Epidermal melanocyte (primary cell): ENCODE measurements at regions not wholly inside any gene's neighbourhood (a gene's known extent, or its start where the extent isn't known, plus 50 kb on each side); places are given as distances from the start of the nearest gene placed in this dataset.
"Not testable (repeated sequence)": the region's sequence is repeated elsewhere in the genome, so short reads cannot be mapped to it uniquely, and the experiment has no call there.

Experiments used
- DNase-seq: peaks from one replicate; pipeline ENCODE4 v3.0.0; 2011; ENCODE audit warnings: low spot score; ENCODE audit not compliant: insufficient read length

DNA sequence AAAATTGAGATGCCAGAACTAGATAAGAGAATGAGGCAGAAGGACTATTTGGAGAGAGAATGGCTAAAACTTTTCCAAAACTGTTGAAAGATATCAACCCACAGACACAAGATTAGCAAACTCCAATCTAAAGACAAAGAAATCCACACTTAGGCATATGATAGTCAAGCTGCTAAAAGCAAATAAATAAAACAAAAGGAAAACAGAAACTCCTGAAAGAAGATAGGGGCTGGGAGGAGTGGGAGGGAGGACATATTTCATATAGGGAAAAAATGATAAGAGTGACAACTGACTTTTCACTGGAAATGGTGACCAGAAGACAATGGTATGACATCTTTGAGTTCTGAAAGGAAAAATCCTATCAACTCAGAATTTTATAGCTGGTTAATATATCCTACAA is 105.4 kb upstream of the ADO start:
- no peak for DNase-seq

DNA sequence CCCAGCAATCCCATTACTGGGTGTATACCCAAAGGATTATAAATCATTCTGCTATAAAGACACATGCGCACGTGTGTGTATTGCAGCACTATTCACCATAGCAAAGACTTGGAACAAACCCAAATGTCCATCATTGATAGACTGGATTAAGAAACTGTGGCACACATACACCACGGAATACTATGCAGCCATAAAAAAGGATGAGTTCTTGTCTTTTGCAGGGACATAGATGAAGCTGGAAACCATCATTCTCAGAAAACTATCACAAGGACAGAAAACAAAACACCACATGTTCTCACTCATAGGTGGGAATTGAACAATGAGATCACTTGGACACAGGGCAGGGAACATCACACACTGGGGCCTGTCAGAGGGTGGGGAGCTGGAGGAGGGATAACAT is 100.4 kb upstream of the ADO start:
- not testable (repeated sequence) for DNase-seq

DNA sequence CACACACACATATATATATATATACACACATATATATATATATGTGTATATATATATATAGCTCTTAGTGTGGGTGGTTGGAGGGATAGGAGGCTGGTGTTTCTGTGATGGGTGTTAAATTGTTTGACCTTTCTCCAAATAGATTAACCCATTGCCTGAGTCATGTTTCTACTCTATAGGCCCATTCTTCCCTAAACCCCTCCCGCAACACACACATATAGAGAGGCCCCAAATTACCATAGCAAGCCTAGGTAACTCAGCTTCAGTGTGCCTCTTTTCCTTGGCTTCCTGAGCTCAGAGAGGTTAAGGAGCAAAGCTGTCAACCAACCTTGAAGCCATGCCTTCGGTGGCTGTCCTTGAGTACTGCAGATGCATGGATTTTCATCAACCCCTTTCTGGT is 98.7 kb upstream of the ADO start:
- no peak for DNase-seq

DNA sequence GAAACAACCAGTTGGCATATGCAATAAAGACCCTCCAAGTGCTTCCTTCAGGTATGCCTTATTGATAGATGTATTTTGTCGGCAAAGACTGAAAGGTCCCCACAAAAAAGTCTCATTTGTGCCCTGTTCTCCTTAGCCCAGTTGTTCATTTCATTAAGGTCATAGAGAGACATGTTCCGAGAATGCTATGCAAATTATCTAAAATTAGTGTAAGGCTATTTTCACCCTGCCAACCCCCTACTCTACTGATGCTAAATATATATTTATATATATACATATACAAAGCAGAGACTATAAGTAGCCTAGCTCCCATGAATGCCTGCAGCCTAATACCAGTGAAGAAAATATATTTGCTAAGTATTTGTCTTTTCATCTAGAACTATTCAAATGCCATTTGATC is 96.7 kb upstream of the ADO start:
- no peak for DNase-seq

DNA sequence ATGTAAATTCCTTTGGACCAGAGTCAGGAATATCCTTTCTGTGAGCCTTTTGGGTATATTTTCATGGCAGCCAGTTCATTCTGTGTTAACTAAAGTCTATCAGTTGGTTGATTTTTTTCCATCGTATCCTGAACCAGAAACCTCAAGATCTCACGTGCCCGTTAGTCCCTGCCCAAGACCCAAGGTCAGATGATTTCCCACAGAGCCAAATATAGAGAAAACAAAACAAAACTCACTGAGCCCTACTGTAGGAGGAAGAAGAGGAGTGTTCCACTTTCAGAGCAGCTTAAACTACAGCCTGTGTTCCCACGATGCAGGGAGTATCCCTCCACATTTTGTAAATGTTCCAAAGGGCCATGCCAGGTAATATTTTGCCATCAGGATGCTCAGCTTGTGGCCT is 96.0 kb upstream of the ADO start:
- DNase-seq = no peak

DNA sequence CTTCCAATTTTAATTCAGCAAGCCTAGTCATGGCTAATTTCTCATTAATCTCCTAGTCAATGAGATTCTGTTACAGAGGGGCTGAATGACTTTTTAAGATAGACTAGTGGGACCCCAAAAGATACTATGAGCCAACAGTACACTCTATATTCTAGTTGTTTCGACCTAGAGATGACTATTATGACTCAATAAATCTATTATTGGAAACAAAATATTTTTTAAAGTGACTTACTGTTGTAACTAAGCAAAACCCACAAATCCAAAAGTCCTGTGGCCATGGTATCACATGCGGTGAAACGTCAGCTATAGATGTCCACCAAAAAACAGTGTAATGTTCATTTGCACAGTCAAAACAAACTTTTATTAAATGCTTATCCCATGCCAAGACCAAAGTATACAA is 95.3 kb upstream of the ADO start:
- DNase-seq = no peak

DNA sequence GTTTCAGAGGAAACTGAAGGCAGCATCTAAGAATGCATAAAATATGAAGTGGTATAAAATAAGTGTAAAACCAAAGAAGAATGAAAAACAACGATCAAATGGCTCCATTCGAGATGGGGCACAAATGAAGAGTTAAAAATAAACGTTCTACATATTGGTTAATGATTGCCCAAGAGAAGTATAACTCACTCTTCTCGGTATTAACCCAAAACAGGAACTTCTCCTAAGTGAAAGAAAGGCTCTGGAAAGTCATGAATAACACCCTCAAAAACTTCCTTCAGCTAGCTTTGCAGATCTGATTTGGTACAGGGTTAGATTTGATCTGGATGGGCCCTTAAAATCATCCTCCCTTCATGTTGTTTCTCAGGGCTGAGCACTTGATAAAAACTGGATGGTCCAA is 94.3 kb upstream of the ADO start:
- no peak for DNase-seq

DNA sequence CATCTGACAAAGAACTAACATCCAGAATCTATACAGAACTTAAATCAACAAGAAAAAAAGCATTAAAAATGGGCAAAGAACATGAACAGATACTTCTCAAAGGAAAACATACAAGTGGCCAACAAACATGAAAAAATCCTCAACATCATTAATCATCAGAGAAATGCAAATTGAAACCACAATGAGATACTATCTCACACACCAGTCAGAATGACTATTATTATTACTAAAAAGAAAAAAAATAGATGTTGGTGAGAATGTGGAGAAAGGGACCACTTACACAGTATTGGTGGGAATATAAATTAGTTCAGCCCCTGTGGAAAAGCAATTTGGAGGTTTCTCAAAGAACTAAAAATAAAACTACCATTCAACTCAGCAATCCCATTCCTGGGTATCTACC is 89.1 kb upstream of the ADO start:
- DNase-seq = no peak

DNA sequence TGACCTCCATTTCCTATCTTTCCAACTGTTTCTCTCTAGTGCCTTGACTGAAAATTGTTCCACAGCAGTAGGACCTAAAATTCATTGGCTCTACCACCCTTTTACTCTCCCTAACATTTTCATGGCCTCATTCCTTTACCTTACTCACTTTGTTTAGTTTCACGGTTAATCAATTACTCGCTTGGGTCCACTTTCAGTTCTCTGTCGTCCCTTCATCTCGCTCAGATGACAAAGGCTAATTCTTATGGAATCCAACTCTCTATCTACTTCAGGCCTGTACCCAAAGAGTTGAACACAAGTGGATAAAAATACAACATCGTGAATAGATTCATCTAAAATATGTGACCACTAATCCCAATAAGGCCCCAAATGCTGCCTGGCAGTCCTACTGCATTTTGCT is 85.9 kb upstream of the ADO start:
- DNase-seq = no peak

DNA sequence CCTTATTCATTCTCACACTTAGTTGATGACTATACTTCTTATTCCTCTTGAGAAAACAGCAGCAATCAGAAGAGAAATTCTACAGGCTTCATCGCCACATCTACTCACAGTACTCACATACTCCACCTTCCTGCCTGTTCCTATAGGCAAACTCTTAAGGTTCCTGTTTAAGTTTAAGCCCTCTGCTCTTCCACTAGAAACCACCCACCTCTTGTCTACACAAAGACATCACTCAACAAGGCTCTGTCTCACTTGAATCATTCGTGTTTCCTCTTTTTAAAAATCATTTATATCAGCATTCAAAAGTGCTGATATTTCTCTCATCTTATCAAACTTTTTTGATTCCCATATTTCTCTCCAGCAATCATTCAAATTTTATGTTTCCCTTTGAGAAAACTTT is 85.5 kb upstream of the ADO start:
- no peak for DNase-seq

DNA sequence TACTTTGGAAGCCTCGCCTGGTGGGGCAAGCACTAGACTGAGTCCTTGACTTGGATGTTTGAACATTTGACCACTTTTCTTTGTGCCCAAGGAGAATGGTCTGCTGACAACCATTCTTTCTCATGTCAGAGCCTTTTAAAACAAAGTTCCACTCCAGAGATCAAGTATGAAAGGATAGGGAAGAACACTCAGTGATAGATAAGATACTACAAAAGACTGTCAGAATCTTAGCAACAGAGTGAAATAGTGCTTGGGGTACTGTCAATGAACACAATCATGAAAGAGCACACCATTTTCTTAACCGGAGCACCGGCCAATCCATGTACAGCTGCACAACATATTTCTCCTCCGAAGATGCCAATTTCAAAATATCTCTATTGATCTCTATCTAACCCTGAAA is 82.8 kb upstream of the ADO start:
- no peak for DNase-seq

DNA sequence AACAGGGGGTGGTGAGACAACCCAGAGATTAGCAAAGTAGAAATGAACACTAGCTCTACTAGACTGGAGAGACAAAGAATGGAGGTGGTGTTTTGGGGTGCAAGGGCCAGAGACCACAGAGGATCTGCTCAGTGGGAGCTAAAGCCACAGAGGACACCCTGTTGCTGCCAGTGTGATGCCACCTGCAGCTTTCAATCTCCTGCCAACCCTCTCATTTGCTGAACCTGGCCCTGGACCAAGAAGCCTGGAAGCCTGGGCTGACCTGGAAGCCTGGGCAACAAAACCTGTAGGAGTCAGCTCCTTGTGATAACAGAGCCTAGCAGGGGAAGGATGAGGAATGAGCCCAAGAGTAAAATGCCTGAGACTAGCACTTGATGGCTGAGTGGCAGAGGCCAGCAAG is 81.1 kb upstream of the ADO start:
- no peak for DNase-seq

DNA sequence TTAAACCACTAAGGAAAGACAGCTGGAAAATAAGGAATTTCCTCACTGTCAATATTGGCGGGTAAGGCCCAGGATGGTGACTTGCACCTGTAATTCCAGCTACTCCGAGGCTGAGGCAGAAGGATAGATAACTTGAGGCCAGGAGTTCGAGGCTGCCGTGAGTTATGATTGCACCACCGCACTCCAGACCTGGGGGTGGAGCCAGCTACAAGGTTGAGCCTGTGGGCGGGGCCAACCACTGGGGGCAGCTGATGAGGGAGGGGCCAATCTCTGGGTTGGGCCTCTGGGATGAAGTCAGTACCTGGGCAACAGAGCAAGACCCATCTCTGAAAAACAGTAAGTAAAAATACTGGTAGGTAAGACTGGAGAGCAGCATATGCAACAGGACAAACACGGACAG is 80.1 kb upstream of the ADO start:
- no peak for DNase-seq

DNA sequence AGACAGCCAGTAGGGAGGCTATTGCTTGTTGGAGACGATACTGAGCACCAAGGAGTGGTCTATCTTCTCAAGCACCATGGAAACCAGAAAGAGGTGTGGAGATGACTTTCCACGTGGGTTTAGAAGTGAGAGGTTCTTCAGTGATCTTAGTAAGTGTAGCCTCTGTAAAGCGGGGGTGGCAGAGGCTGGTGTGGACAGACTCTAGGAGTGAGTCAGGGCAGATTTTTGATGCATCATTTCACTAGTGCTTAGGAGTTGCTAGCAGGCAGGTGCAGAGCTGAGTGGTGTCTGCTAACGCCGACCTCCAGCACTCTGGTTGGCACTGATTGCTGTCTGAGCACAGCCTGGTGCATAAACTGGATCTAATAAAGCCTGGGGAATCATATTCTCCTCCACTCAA is 78.4 kb upstream of the ADO start:
- DNase-seq = no peak

DNA sequence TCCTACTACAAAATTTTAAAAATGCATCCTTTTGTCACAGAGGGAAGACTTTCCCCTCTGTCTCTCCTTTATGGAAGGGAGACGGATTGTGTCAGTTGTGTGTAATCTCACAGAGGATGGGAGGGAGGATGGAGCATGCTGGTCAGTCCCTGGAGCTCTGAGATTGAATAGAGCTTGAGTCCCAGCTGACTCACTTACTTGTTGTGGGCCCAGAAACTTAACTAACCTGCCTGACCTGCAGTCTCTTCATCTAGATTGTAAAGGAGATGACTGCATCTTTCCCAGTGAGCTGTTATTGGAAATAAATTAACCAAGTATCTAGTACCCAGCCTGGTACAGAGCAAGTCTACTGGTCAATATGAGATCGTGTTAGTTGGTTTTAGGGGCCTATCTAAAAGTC is 77.9 kb upstream of the ADO start:
- no peak for DNase-seq

DNA sequence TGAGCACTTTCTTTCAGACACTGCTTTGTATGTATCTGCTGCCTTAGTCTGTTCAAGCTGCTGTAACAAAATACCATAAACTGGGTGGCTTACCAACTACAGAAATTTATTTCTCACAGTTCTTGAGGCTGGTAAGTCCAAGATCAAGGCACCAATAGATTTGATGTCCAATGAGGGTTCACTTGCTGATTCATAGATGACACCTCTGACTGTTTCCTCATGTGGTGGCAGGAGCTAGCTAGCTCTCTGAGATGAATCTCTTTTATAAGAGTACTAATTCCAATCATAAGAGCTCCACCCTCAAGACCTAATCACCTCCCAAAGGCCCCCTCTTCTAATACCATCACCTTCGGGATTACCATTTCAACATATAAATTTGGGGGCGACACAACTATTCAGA is 76.6 kb upstream of the ADO start:
- no peak for DNase-seq

DNA sequence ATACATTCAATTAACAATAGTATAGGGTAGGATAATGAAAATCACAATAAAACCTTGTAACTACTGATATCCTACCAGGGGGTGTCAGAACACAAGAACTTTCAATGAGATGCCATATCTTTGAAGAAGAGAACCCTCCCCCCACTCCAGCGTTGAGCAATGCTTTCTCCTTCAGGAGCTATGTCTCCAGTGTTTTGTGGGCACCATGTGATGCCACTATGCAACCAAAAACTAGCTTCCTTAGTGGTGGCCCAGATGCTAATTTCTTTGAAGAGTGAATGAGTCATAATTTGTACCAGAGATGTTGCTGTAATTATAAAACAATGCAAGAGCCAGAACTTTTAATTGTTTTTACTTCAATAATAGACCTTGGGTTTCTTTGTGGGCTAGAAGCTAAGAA is 76.0 kb upstream of the ADO start:
- no peak for DNase-seq

DNA sequence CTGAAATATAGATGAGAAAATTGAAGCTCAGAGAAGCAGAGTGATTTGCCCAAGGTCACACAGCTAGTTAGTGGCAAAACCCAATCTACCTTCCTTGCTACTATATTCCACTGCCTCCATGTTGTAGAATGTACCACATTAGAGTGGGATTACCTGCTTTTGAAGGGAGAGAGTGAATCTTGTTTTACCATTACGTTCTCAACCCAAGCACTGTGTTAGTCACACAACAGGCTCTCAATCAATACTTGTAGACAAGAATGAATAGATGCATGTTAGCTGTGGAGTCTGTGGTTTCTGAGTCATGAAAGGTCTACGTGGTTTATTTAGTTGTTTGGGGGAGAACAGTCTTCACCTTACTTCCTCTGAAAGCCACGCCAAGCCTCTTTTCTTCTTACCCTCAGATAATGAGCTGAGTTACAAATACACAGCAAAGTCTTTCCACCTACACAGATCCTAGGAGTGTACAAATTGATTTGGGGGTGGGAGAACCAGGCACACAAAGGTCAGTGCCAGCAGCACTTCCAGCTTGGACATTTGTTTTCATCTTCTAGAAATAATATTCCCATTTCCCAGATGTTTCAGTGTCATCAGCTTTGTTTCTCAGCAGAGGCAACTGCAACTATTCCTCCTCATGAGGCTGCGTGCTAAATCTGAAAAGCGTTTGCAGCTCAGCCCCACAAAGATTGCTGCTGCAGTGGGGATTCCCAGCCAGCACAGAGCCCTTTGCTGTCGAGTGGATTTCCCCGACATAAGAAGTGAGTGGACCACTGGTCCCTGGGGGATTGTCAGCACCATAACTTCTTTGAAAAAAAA is 71.5 kb upstream of the ADO start:
- no peak for DNase-seq

DNA sequence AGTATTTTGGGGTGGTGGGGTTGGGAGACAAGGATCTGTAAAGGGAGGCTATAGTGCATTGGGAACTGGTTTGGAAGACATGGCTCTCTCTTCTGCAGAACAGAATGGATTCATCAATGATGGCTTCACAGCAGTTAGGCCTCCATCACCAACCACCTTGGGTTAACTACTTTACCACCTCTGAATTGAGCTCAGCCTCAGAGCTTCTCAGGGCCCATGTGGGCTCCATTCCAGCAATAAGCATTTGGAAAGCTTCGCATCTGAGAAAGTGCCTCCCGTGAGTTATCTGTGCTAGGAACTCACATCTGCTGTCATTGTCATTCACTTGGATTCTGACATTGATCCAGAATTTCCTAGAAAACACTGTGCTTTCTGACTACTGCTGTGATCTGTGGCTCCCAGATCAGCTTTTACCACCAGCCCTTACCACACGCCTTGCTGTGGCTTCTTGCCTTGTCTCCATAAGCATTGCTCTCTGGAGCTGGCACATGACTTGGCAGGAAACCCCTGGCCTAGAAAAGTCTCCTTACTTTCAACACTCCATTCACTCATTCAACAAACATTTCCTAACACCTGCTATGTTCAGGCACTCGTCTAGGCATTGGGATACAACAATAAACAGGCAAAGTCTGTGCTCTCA is 70.7 kb upstream of the ADO start:
- DNase-seq = no peak

DNA sequence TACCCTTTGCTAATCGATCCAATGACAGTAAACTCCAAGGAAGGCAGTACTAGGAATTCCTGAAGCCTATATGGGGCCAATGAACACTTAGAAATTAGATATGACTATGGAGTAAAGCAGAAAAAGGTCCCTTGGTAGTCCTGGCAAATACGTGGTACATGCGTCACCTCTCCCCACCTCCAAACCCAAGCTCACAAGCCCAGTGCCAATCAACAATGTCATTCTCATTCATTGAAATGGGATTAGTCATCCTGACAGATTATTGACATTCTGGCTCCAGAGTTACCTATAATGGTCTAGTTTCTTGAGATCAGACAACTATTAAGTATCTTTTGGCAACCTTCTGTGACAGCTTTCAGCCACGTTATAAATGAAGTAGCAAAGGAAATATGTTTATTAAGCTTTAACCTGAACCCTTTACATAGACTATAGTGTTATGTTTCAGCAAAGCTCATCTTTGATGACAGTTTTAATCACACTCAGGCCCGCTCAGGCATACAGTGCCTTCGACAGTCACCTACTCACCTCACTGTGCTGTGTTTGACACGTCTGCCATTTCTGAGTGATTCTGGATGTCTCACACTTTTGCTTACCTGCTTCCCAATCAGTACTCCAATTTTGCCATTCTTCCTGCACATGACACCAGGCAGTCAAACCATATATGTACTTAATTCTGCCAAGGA is 69.6 kb upstream of the ADO start:
- DNase-seq = no peak

DNA sequence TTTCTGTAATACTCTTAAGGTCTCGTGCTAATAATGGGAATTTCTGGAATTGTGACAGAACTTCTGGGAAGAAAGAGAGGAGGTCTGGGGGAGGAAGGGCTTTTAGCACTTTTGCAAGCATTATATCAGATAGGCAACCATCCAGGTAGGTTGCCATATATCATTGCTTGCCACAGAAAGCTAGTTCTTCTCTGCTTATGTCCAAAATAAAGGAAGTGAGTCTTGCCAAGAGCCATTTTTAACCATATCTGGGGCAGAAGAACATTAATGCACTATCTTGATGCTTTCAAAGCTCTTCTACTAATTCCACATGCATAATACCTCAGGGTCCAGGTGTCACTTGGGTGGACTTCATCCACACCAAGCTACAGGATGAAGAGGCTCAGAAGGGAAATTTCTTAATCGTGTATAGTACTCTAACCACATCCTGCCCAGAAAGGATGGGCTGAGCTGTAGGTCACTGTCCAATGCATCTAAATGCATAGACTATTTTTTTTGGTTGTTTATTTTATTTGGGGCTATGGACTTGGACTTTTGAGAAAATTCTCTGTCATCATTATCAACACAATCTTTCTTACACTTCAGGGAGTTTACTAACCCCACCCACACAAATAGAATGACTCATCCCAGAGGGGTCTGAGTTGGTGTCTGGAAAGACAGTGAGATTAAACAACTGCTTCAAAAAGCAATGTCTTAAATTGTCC is 68.9 kb upstream of the ADO start:
- DNase-seq = no peak

DNA sequence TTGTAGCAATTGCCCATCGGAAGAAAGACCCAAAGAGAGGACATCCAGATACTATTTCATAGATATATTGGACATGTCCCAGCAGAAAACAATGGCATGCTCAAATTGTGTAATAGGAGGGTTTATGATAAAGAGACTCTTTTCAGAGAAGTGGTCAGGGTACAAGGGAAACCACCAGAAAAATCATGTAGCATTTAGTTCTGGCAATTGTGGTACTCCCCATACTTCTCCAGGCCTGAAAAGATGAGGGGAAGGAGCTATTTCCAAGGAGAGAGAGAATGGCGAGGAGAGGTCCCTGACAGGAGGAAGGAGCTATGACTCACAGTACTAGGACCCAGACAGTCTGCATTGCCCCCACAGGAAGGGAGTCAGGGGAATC is 68.4 kb upstream of the ADO start:
- DNase-seq = no peak
